H1 (cell line): ENCODE measurements at regions not wholly inside any gene's neighbourhood (a gene's known extent, or its start where the extent isn't known, plus 50 kb on each side); places are given as distances from the start of the nearest gene placed in this dataset.

Experiments
- CTCF ChIA-PET: fragments of 300-600 bp; sonication (Branson Sonifier 250); formaldehyde crosslinking; loops from one replicate; lab custom pipeline; 2021; ENCODE audit not compliant: partially characterized antibody; lab: Charles Lee
- POLR2A ChIA-PET: fragments of 300-600 bp; sonication (Branson Sonifier 250); formaldehyde crosslinking; loops from one replicate; lab custom pipeline; 2021; ENCODE audit warnings: inconsistent platforms; ENCODE audit not compliant: partially characterized antibody; lab: Charles Lee
- DNase-seq, 2 experiments: peaks; one replicate each; pipeline versions ENCODE4 v3.0.0 to v3.0.0-alpha.2; 2010 to 2022; ENCODE audit warnings: low spot score in 2 of 2, low read depth in 1 of 2, mixed read lengths in 1 of 2
- FAIRE-seq: peaks from 2 replicates; lab custom pipeline; 2011; peaks lifted over from hg19 to GRCh38; lab: Jason Lieb, UNC
- H2AFZ ChIP-seq: 2 replicates; pipeline ENCODE4 v1.8.1; 2012; ENCODE audit warnings: low read length, inconsistent platforms
- H2AK5ac ChIP-seq: 2 replicates; pipeline ENCODE4 v1.6.1; 2013; ENCODE audit warnings: low read depth, low read length
- H2BK120ac ChIP-seq: replicated peaks from 2 replicates; pipeline ENCODE3; 2013; ENCODE audit warnings: low read depth, low read length, inconsistent platforms
- H2BK12ac ChIP-seq: 2 replicates; pipeline ENCODE4 v1.6.1; 2013; ENCODE audit warnings: low read depth, low read length
- H2BK15ac ChIP-seq: 2 replicates; pipeline ENCODE4 v1.6.1; 2013; ENCODE audit warnings: low read length
- H2BK20ac ChIP-seq: 2 replicates; pipeline ENCODE4 v1.6.1; 2013; ENCODE audit warnings: low read length
- H2BK5ac ChIP-seq: 2 replicates; pipeline ENCODE4 v1.6.1; 2013; ENCODE audit warnings: low read depth, low read length
- H3K14ac ChIP-seq: 2 replicates; pipeline ENCODE4 v1.6.1; 2013; ENCODE audit warnings: inconsistent platforms; ENCODE audit not compliant: insufficient read length
- H3K18ac ChIP-seq: 2 replicates; pipeline ENCODE4 v1.6.1; 2013; ENCODE audit warnings: low read length; ENCODE audit errors: extremely low read depth
- H3K23ac ChIP-seq: 2 replicates; pipeline ENCODE4 v1.6.1; 2013; ENCODE audit warnings: inconsistent platforms; ENCODE audit not compliant: insufficient read length
- H3K23me2 ChIP-seq: 2 replicates; pipeline ENCODE4 v1.6.1; 2013; ENCODE audit warnings: low read depth, low read length
- H3K27ac ChIP-seq: 2 replicates; pipeline ENCODE4 v1.6.1; 2011; ENCODE audit warnings: low read depth, low read length, inconsistent platforms
- H3K27me3 ChIP-seq, 4 experiments: replicated peaks in 1 of 4; 1 replicate in 1 of 4; 2 replicates in 3 of 4; pipeline versions ENCODE4 v1.6.1 to v1.8.1; 2011 to 2013; ENCODE audit warnings: low read length in 3 of 4, mild to moderate bottlenecking in 3 of 4, inconsistent platforms in 2 of 4, mixed read lengths in 2 of 4, moderate library complexity in 1 of 4; ENCODE audit not compliant: control insufficient read depth in 3 of 4, insufficient read depth in 3 of 4; ENCODE audit errors: extremely low read depth in 1 of 4
- H3K36me3 ChIP-seq, 4 experiments: 2 replicates each; pipeline versions ENCODE4 v1.6.1 to v1.8.1; 2011 to 2013; ENCODE audit warnings: mild to moderate bottlenecking in 4 of 4, low read length in 3 of 4, moderate library complexity in 2 of 4, control low read depth in 1 of 4, inconsistent platforms in 1 of 4; ENCODE audit not compliant: insufficient read depth in 4 of 4, control insufficient read depth in 2 of 4
- H3K4ac ChIP-seq: replicated peaks from 2 replicates; pipeline ENCODE3; 2013; ENCODE audit warnings: low read length, low read depth, mixed read lengths, inconsistent platforms; ENCODE audit not compliant: insufficient read length
- H3K4me1 ChIP-seq, 4 experiments: replicated peaks in 1 of 4; 1 replicate in 1 of 4; 2 replicates in 3 of 4; pipeline versions ENCODE4 v1.6.1 to v1.8.1; 2011 to 2013; ENCODE audit warnings: low read length in 3 of 4, inconsistent platforms in 2 of 4, mixed read lengths in 1 of 4; ENCODE audit not compliant: insufficient read depth in 4 of 4, control insufficient read depth in 3 of 4
- H3K4me2 ChIP-seq, 2 experiments: 2 replicates each; pipeline versions ENCODE4 v1.6.1 to v1.8.1; 2011 to 2013; ENCODE audit warnings: low read depth in 2 of 2, low read length in 2 of 2, control low read depth in 1 of 2, inconsistent platforms in 1 of 2, mild to moderate bottlenecking in 1 of 2; ENCODE audit not compliant: insufficient read depth in 1 of 2
- H3K4me3 ChIP-seq, 4 experiments: fragments of 200-600, 300-600 bp in 1 of 4; sonication (generic), shearing (Covaris generic), sonication (Bioruptor Twin) in 1 of 4; 2 replicates each; pipeline versions ENCODE4 v1.5.1 to v1.8.1; 2011 to 2016; ENCODE audit warnings: low read length in 4 of 4, low read depth in 3 of 4, control low read depth in 2 of 4, inconsistent platforms in 2 of 4, mild to moderate bottlenecking in 2 of 4, mixed read lengths in 1 of 4, moderate library complexity in 1 of 4; ENCODE audit not compliant: insufficient read depth in 2 of 4; ENCODE audit errors: extremely low read depth in 1 of 4
- H3K56ac ChIP-seq: replicated peaks from 2 replicates; pipeline ENCODE3; 2013; ENCODE audit warnings: low read depth, mild to moderate bottlenecking, mixed read lengths, low read length, inconsistent platforms; ENCODE audit not compliant: insufficient read length
- H3K79me1 ChIP-seq: 2 replicates; pipeline ENCODE4 v1.6.1; 2013; ENCODE audit warnings: low read depth, low read length, control low read depth
- H3K79me2 ChIP-seq, 2 experiments: 2 replicates each; pipeline versions ENCODE4 v1.6.1 to v1.8.1; 2012 to 2013; ENCODE audit warnings: low read length in 2 of 2, mild to moderate bottlenecking in 2 of 2, inconsistent platforms in 1 of 2; ENCODE audit not compliant: insufficient read depth in 2 of 2, control insufficient read depth in 1 of 2
- H3K9ac ChIP-seq, 4 experiments: replicated peaks in 1 of 4; 1 replicate in 1 of 4; 2 replicates in 3 of 4; pipeline versions ENCODE4 v1.6.1 to v1.8.1; 2011 to 2013; ENCODE audit warnings: low read depth in 3 of 4, low read length in 3 of 4, control low read depth in 2 of 4, mild to moderate bottlenecking in 2 of 4, moderate library complexity in 2 of 4, inconsistent platforms in 1 of 4; ENCODE audit errors: extremely low read depth in 1 of 4
- H3K9me3 ChIP-seq, 2 experiments: 2 replicates each; pipeline versions ENCODE4 v1.6.1 to v1.8.1; 2012 to 2013; ENCODE audit warnings: mild to moderate bottlenecking in 2 of 2, moderate library complexity in 2 of 2, control low read depth in 1 of 2, inconsistent platforms in 1 of 2, low read depth in 1 of 2, low read length in 1 of 2, mixed read lengths in 1 of 2; ENCODE audit not compliant: insufficient read depth in 2 of 2
- H4K20me1 ChIP-seq, 2 experiments: replicated peaks in 1 of 2; 2 replicates each; pipeline versions ENCODE3 to v1.8.1; 2011 to 2013; ENCODE audit warnings: inconsistent platforms in 2 of 2, low read length in 2 of 2, mild to moderate bottlenecking in 1 of 2; ENCODE audit not compliant: insufficient read depth in 2 of 2, control insufficient read depth in 1 of 2
- H4K5ac ChIP-seq: 2 replicates; pipeline ENCODE4 v1.6.1; 2013; ENCODE audit warnings: low read length, low read depth, mixed read lengths, inconsistent platforms; ENCODE audit not compliant: insufficient read length
- H4K8ac ChIP-seq: 2 replicates; pipeline ENCODE4 v1.8.0; 2013; ENCODE audit warnings: mild to moderate bottlenecking, moderate library complexity, low read length, inconsistent platforms; ENCODE audit not compliant: insufficient read depth; ENCODE audit errors: extremely low read depth
- H4K91ac ChIP-seq: replicated peaks from 2 replicates; pipeline ENCODE3; 2013; ENCODE audit warnings: low read length, mixed read lengths, inconsistent platforms; ENCODE audit not compliant: insufficient read length
- CHD1 ChIP-seq: IDR thresholded peaks from 2 replicates; pipeline ENCODE4 v1.6.1; 2012; ENCODE audit warnings: low read depth, low read length, improper control_type of control experiment
- CREB1 ChIP-seq: IDR thresholded peaks from 2 replicates; pipeline ENCODE4 v1.6.1; 2012; ENCODE audit warnings: inconsistent platforms
- EP300 ChIP-seq, 2 experiments: IDR thresholded peaks; 1 replicate in 1 of 2; 2 replicates in 1 of 2; pipeline ENCODE4 v1.6.1; 2011 to 2012; ENCODE audit warnings: low read depth in 2 of 2, low read length in 2 of 2, mild to moderate bottlenecking in 2 of 2, borderline replicate concordance in 1 of 2, inconsistent platforms in 1 of 2, moderate library complexity in 1 of 2
- GABPA ChIP-seq: IDR thresholded peaks from 2 replicates; pipeline ENCODE4 v1.6.1; 2011; ENCODE audit warnings: mild to moderate bottlenecking, low read length, moderate library complexity, borderline replicate concordance; ENCODE audit not compliant: insufficient read depth
- RAD21 ChIP-seq, 2 experiments: IDR thresholded peaks in 1 of 2; conservative IDR thresholded peaks in 1 of 2; 2 replicates each; pipeline ENCODE4 v1.6.1; 2011; ENCODE audit warnings: low read depth in 2 of 2, low read length in 2 of 2, improper control_type of control experiment in 1 of 2, inconsistent platforms in 1 of 2, mild to moderate bottlenecking in 1 of 2, moderate library complexity in 1 of 2
- YY1 ChIP-seq: IDR thresholded peaks from 2 replicates; pipeline ENCODE4 v1.6.1; 2011; ENCODE audit warnings: low read depth, mild to moderate bottlenecking, low read length
- WGBS, 2 experiments: shearing (Covaris generic) in 1 of 2; methylation state at CpG; one replicate each; pipeline versions ENCODE4 v1.1.6 to v1.1.7; 2013 to 2015; ENCODE audit warnings: low lambda C conversion rate in 2 of 2, mixed read lengths in 2 of 2, inconsistent platforms in 1 of 2, low coverage in 1 of 2, missing lambda C conversion rate in 1 of 2; ENCODE audit not compliant: insufficient replicate concordance in 2 of 2, insufficient coverage in 1 of 2, insufficient read length in 1 of 2; ENCODE audit errors: extremely low coverage in 1 of 2, missing lambda C conversion rate in 1 of 2; 5-methylcytosine and 5-hydroxymethylcytosine counted together

GRCh38 chr13:42707048-42707447 lies 74.3 kb upstream of the FAM216B start:
- WGBS, 2 experiments, result 85% methylated on average over 4 of the region's 4 CpGs; no CpG with 5 or more reads in 1 of the 2 experiments
- H3K56ac ChIP-seq, result no peak overlapping the region
- no peak overlapping the region for H2BK120ac ChIP-seq
- no peak overlapping the region for H3K27ac ChIP-seq
- H2BK12ac ChIP-seq, result no peak overlapping the region
- no peak overlapping the region for H3K4ac ChIP-seq
- no peaks in the 10 kb centered on the region for H3K27me3 ChIP-seq
- ChIA-PET CTCF (no interaction called here), POLR2A (no interaction called here)
- H3K79me1 ChIP-seq, result no peaks in the 10 kb centered on the region
- no peak overlapping the region for H3K23ac ChIP-seq
- no peaks in the 10 kb centered on the region for H3K23me2 ChIP-seq
- H2AFZ ChIP-seq, result no peak overlapping the region
- no peak overlapping the region for H4K5ac ChIP-seq
- H3K4me1 ChIP-seq, result no peaks in the 10 kb centered on the region
- FAIRE-seq (no peak), DNase-seq (no peak)
- H2AK5ac ChIP-seq, result no peak overlapping the region
- no peaks in the 10 kb centered on the region for H3K9me3 ChIP-seq
- H2BK15ac ChIP-seq, result no peak overlapping the region
- no peak overlapping the region for H2BK20ac ChIP-seq
- no peak overlapping the region for H3K4me3 ChIP-seq
- H3K9ac ChIP-seq, result no peak overlapping the region
- H4K20me1 ChIP-seq, result no peaks in the 10 kb centered on the region
- no peak overlapping the region for H2BK5ac ChIP-seq
- no peak overlapping the region for H4K91ac ChIP-seq
- H3K14ac ChIP-seq, result no peak overlapping the region
- H3K36me3 ChIP-seq, result no peaks in the 10 kb centered on the region
- no peak overlapping the region for H4K8ac ChIP-seq
- H3K4me2 ChIP-seq, result no peak overlapping the region
- no peaks in the 10 kb centered on the region for H3K79me2 ChIP-seq
- H3K18ac ChIP-seq, result no peak overlapping the region
- no peak for TF ChIP-seq YY1
- TF ChIP-seq RAD21 (IDR thresholded peaks at IDR 0.05 in 1 of 2, conservative IDR thresholded peaks at IDR 0.05 in 1 of 2; ENCODE audit: low read depth in 2 of 2, low read length in 2 of 2), result no peak
- no peak for TF ChIP-seq EP300 (IDR thresholded peaks at IDR 0.05; ENCODE audit: borderline replicate concordance in 1 of 2, low read depth in 2 of 2, low read length in 2 of 2)
- no peak for TF ChIP-seq GABPA
- no peak for TF ChIP-seq CREB1
- TF ChIP-seq CHD1, result no peak
